SK-N-SH treated with all-trans-retinoic acid at 6 μM for 48 hours (cell line): ENCODE measurements at regions not wholly inside any gene's neighbourhood (a gene's known extent, or its start where the extent isn't known, plus 50 kb on each side); places are given as distances from the start of the nearest gene placed in this dataset.

Experiments
- ATAC-seq: fragments of 200-7000 bp; cut with Tn5 transposase; 3 replicates; pipeline ENCODE4 v1.9.1; 2020; ENCODE audit warnings: mild to moderate bottlenecking, moderate library complexity
- ARNTL ChIP-seq: fragments of 450-650 bp; formaldehyde crosslinking; IDR thresholded peaks from 2 replicates; pipeline ENCODE4 v1.5.0; 2020; ENCODE audit warnings: low read depth, mild to moderate bottlenecking, moderate library complexity, borderline replicate concordance
- BACH2 ChIP-seq: fragments of 250-450 bp; sonication (Bioruptor Pico); IDR thresholded peaks from 2 replicates; pipeline ENCODE4 v1.9.0; 2021; ENCODE audit warnings: mild to moderate bottlenecking, borderline replicate concordance
- CREB5 ChIP-seq: fragments of 250-450 bp; sonication (Bioruptor Pico); IDR thresholded peaks from 2 replicates; pipeline ENCODE4 v1.5.1; 2020; ENCODE audit warnings: low read depth, mild to moderate bottlenecking, moderate library complexity
- CSDC2 ChIP-seq: fragments of 250-450 bp; sonication (Bioruptor Pico); IDR thresholded peaks from 2 replicates; pipeline ENCODE4 v1.5.0; 2020; ENCODE audit warnings: mild to moderate bottlenecking, moderate library complexity
- ESRRG ChIP-seq: fragments of 250-450 bp; sonication (Bioruptor Pico); IDR thresholded peaks from 2 replicates; pipeline ENCODE4 v1.6.1; 2021; ENCODE audit warnings: mild to moderate bottlenecking
- GLIS3 ChIP-seq: fragments of 250-450 bp; sonication (Bioruptor Pico); IDR thresholded peaks from 2 replicates; pipeline ENCODE4 v1.5.0; 2020; ENCODE audit warnings: mild to moderate bottlenecking, moderate library complexity
- ISL1 ChIP-seq: fragments of 250-450 bp; sonication (Bioruptor Pico); IDR thresholded peaks from 2 replicates; pipeline ENCODE4 v2.1.2; 2022; ENCODE audit warnings: mild to moderate bottlenecking, moderate library complexity
- OSR1 ChIP-seq: fragments of 250-450 bp; sonication (Bioruptor Pico); IDR thresholded peaks from 2 replicates; pipeline ENCODE4 v1.8.0; 2022; ENCODE audit warnings: moderate library complexity, mild to moderate bottlenecking, inconsistent platforms
- POU6F1 ChIP-seq: fragments of 250-450 bp; sonication (Bioruptor Pico); IDR thresholded peaks from 2 replicates; pipeline ENCODE4 v1.8.0; 2021; ENCODE audit warnings: low read depth, mild to moderate bottlenecking, moderate library complexity, borderline replicate concordance
- PPARA ChIP-seq: fragments of 250-450 bp; sonication (Bioruptor Pico); IDR thresholded peaks from 2 replicates; pipeline ENCODE4 v1.5.0; 2020; ENCODE audit warnings: mild to moderate bottlenecking, borderline replicate concordance
- RARB ChIP-seq: fragments of 250-450 bp; sonication (Bioruptor Pico); IDR thresholded peaks from 2 replicates; pipeline ENCODE4 v1.8.0; 2021; ENCODE audit warnings: mild to moderate bottlenecking, moderate library complexity
- TCF4 ChIP-seq: fragments of 250-450 bp; sonication (Bioruptor Pico); IDR thresholded peaks from 2 replicates; pipeline ENCODE4 v1.8.0; 2021; ENCODE audit warnings: mild to moderate bottlenecking, moderate library complexity, borderline replicate concordance
- TOX ChIP-seq: fragments of 250-450 bp; sonication (Bioruptor Pico); IDR thresholded peaks from 2 replicates; pipeline ENCODE4 v1.8.0; 2021; ENCODE audit warnings: mild to moderate bottlenecking, moderate library complexity, borderline replicate concordance
- TSHZ2 ChIP-seq: fragments of 250-450 bp; sonication (Bioruptor Pico); IDR thresholded peaks from 2 replicates; pipeline ENCODE4 v1.5.0; 2020; ENCODE audit warnings: mild to moderate bottlenecking, moderate library complexity
- ZC3H10 ChIP-seq: fragments of 250-450 bp; sonication (Bioruptor Pico); IDR thresholded peaks from 2 replicates; pipeline ENCODE4 v1.5.1; 2021; ENCODE audit warnings: mild to moderate bottlenecking, moderate library complexity
- ZFP3 ChIP-seq: fragments of 250-450 bp; sonication (Bioruptor Pico); IDR thresholded peaks from 2 replicates; pipeline ENCODE4 v1.5.0; 2020; ENCODE audit warnings: mild to moderate bottlenecking, moderate library complexity
- ZFP30 ChIP-seq: fragments of 450-650 bp; formaldehyde crosslinking; IDR thresholded peaks from 2 replicates; pipeline ENCODE4 v1.5.0; 2022; ENCODE audit warnings: mild to moderate bottlenecking, moderate library complexity
- ZNF70 ChIP-seq: fragments of 450-650 bp; formaldehyde crosslinking; IDR thresholded peaks from 2 replicates; pipeline ENCODE4 v1.5.0; 2020; ENCODE audit warnings: mild to moderate bottlenecking, moderate library complexity
- ZNF8 ChIP-seq: fragments of 450-650 bp; formaldehyde crosslinking; IDR thresholded peaks from 2 replicates; pipeline ENCODE4 v1.5.0; 2020; ENCODE audit warnings: mild to moderate bottlenecking, moderate library complexity
- TF ChIP-seq, protein P1 (sequence below): fragments of 250-450 bp; sonication (Bioruptor Pico); IDR thresholded peaks from 2 replicates; pipeline ENCODE4 v1.5.1; 2021; ENCODE audit warnings: mild to moderate bottlenecking, moderate library complexity
- TF ChIP-seq, protein P2 (sequence below): fragments of 250-450 bp; sonication (Bioruptor Pico); IDR thresholded peaks from 2 replicates; pipeline ENCODE4 v1.8.0; 2020; ENCODE audit warnings: mild to moderate bottlenecking, moderate library complexity, borderline replicate concordance

GRCh38 chr6:19332806-19333460 is 504.2 kb upstream of the ID4 start:
- no peak for ATAC-seq
- TF ChIP-seq ZFP3 (CRISPR knock-in tag) = no peak
- TF ChIP-seq ZC3H10 (CRISPR knock-in tag) = no peak
- no peak for TF ChIP-seq ZNF70 (CRISPR knock-in tag)
- no peak for TF ChIP-seq RARB (CRISPR knock-in tag)
- no peak for TF ChIP-seq TCF4 (CRISPR knock-in tag)
- no peak for TF ChIP-seq GLIS3

DNA sequence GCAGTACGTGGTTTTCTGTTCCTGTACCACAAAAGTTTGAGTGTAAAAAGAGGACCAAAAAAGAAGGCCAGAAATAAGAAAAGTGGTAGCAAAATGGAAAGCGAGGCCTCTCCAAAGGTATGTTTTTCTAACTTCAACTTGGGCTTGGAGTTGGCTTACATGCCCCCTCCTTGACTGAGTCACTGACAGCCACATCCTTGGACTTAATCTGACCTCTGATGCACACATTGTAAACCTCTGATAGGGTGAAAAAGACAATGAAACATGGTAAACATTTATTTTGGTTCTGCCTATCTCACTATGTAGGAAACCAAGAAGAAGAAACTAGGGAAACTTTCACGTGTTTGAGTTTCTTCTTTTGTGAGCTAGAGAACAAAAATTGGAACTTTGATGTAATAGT is 503.2 kb upstream of the ID4 start:
- no peak for ATAC-seq
- no peak for TF ChIP-seq ARNTL (CRISPR knock-in tag)
- no peak for TF ChIP-seq PPARA (CRISPR knock-in tag)
- no peak for TF ChIP-seq ZNF70 (CRISPR knock-in tag)
- no peak for TF ChIP-seq CREB5 (CRISPR knock-in tag)
- no peak for TF ChIP-seq ZFP3 (CRISPR knock-in tag)
- no peak for TF ChIP-seq ZFP30 (CRISPR knock-in tag)
- no peak for TF ChIP-seq GLIS3

- no peak for ATAC-seq
- TF ChIP-seq RARB (CRISPR knock-in tag) = no peak
- no peak for TF ChIP-seq GLIS3
- no peak for TF ChIP-seq OSR1 (CRISPR knock-in tag)
- TF ChIP-seq TSHZ2 (CRISPR knock-in tag) = no peak
- TF ChIP-seq ZC3H10 (CRISPR knock-in tag) = no peak
These were observed 500.6 kb upstream of the ID4 start for GRCh38 chr6:19336579-19336978.

GRCh38 chr6:19337101-19337500 is 500.1 kb upstream of the ID4 start:
- no peak for ATAC-seq
- TF ChIP-seq CSDC2 (CRISPR knock-in tag) (no peak), ZNF8 (CRISPR knock-in tag) (no peak), ZC3H10 (CRISPR knock-in tag) (no peak), BACH2 (CRISPR knock-in tag) (no peak), ARNTL (CRISPR knock-in tag) (no peak), GLIS3 (no peak), ZFP30 (CRISPR knock-in tag) (no peak), TSHZ2 (CRISPR knock-in tag) (no peak)

GRCh38 chr6:19342616-19343015 is 494.6 kb upstream of the ID4 start:
- no peak for ATAC-seq

More at GRCh38 chr6:19342616-19343015, 494.6 kb upstream of the ID4 start:
- TF ChIP-seq POU6F1 (CRISPR knock-in tag) (no peak), TOX (CRISPR knock-in tag) (no peak), BACH2 (CRISPR knock-in tag) (no peak), ESRRG (no peak), ZNF8 (CRISPR knock-in tag) (no peak), ISL1 (CRISPR knock-in tag) (no peak), GLIS3 (no peak), ZC3H10 (CRISPR knock-in tag) (no peak), OSR1 (CRISPR knock-in tag) (no peak)
- TF ChIP-seq, protein P1, sequence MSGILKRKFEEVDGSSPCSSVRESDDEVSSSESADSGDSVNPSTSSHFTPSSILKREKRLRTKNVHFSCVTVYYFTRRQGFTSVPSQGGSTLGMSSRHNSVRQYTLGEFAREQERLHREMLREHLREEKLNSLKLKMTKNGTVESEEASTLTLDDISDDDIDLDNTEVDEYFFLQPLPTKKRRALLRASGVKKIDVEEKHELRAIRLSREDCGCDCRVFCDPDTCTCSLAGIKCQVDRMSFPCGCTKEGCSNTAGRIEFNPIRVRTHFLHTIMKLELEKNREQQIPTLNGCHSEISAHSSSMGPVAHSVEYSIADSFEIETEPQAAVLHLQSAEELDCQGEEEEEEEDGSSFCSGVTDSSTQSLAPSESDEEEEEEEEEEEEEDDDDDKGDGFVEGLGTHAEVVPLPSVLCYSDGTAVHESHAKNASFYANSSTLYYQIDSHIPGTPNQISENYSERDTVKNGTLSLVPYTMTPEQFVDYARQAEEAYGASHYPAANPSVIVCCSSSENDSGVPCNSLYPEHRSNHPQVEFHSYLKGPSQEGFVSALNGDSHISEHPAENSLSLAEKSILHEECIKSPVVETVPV (CRISPR knock-in tag) = no peak
- TF ChIP-seq, protein P2, sequence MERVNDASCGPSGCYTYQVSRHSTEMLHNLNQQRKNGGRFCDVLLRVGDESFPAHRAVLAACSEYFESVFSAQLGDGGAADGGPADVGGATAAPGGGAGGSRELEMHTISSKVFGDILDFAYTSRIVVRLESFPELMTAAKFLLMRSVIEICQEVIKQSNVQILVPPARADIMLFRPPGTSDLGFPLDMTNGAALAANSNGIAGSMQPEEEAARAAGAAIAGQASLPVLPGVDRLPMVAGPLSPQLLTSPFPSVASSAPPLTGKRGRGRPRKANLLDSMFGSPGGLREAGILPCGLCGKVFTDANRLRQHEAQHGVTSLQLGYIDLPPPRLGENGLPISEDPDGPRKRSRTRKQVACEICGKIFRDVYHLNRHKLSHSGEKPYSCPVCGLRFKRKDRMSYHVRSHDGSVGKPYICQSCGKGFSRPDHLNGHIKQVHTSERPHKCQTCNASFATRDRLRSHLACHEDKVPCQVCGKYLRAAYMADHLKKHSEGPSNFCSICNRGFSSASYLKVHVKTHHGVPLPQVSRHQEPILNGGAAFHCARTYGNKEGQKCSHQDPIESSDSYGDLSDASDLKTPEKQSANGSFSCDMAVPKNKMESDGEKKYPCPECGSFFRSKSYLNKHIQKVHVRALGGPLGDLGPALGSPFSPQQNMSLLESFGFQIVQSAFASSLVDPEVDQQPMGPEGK = no peak
